NOMO-1 treated with dmso at 0.1 percent for 144 hours (cell line): ENCODE measurements at regions not wholly inside any gene's neighbourhood (a gene's known extent, or its start where the extent isn't known, plus 50 kb on each side); places are given as distances from the start of the nearest gene placed in this dataset.

Source experiments
- DNase-seq: peaks from one replicate; lab custom pipeline; 2025; ENCODE audit not compliant: unreplicated experiment; lab: John Stamatoyannopoulos, UW

DNA sequence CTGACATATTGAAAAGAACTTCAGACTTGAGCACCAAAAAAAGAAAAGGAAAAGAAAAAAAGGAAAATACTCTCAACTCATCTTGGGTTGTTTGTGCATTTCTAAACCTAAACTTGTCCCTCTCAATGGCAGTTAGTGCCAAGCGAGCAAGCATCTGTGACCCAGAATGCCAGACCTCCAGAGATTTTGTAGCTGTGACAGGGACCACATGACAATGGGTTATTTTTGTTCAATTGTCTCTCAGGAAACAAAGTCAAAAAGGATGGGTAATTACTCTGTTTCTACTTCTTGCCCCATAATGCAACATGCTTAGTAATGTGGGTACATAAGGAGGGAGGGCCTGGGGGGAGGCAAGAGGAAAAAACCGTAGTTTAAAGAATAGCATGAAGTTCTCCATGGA, 285.7 kb upstream of the RTL1 start:
- no peak for DNase-seq

DNA sequence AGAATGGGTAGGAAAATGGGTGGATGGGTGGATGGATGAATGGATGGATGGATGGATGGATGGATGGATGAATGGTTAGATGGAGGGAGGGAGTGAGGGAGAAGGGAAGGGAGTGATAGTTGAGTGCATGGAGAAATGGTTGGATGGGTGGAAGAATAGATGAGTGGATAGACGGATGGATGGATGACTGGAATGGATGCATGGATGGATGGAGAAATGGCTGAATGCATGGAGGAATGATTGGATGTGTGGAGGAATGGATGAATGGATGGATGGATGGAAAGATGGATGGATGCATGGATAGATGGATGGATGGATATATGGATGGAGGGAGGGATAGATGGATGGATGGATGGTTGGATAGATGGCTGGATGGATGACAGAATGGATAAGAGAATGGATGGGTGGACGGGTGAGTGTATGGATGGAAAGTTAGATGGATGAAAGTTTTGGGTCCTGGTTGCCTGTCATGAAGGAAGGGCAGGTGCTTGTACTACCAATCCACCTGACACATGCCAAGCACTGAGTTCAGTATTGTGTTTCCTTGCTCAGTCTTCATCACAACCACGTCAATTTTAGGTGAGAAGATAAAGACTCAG, 286.5 kb upstream of the RTL1 start:
- no peak for DNase-seq

DNA sequence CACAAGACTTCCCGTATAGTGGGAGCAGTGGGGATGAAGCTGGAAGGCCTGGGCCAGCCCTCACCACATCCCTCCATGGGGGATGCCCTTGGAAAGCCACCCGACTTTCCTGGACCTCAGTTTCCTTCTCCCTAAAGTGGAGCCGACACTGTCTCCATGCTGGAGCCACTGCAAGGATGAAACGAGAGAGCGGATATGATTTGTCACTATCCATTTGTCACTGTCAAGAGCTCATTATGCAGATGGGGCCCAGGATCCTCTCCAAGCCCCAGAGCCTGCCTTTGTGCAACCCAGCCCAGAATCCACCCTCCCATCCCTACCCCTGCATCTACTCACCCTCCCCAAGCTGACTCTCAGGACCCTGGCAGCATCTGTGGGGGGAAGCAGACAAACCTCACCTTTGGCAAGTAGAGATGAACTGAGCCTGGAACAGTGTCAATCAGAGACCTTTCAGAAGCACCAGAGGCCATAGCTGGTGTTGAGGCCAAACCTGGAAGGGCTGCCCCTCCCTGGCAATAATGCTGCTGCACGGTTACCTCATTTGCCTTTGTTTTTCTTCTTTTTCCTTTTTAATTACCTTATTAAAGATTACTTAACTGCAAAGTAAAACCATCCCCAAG, 287.7 kb upstream of the RTL1 start:
- no peak for DNase-seq

DNA sequence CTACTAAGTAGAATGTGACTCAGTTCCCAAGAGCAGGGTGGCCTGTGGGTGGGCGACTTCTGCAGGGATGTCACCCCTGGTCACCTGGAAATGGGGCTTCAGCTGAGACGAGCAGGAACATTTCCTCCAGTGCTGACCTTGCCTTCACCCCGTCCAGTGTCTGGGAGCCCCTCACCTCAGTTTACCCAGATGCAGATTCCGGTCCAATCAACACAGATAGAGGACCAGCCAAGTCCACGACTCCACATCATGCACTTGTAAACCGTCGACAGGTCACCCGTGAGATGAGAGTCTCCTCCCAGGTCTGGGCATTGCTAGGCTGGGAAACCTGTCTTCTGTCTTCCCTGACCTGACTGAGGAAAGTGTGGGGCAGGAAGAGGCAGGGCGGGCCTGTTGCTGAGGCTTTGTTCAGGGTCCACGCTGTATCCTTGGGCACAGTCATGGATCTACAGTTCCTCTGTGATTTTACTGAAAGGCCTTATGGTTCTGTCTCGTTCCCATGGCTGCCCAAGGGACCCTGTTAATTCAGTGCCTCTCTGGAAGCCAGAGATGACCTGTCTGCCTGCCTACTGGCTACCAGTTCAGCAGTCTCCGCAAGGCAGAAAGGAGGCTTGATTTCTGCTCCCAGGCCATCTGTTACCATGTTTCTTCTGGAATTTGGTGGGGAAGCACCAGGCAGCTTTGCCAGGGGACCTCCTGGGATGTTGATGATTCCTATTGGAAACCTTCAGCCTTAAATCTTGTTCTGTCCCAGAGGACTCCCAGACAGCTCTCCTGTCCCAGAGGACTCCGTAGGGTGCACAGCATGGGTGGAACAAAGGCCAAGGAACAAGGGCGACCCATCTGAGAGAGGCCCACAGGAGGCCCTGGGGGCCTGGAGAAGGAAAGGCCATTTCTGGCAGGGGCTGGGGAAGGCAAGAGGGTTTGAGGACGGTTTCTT, 288.5 kb upstream of the RTL1 start:
- DNase-seq, result no peak

DNA sequence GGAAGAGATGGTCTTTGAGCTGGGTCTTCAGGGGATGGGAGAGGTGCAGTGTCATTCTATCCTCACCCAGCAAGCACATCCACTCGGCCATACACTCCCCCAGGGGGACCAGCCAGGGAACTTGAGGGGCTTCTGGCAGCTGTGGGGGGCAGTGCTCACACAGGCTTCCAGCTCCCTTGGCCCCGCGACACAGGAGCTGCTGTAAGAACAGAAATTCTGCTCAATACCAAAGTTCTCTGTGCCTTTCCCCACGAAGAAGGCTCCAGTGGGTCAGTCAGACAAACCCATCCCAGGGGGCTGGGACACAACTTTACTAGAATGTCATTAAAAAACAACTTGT, 289.1 kb upstream of the RTL1 start:
- no peak for DNase-seq

DNA sequence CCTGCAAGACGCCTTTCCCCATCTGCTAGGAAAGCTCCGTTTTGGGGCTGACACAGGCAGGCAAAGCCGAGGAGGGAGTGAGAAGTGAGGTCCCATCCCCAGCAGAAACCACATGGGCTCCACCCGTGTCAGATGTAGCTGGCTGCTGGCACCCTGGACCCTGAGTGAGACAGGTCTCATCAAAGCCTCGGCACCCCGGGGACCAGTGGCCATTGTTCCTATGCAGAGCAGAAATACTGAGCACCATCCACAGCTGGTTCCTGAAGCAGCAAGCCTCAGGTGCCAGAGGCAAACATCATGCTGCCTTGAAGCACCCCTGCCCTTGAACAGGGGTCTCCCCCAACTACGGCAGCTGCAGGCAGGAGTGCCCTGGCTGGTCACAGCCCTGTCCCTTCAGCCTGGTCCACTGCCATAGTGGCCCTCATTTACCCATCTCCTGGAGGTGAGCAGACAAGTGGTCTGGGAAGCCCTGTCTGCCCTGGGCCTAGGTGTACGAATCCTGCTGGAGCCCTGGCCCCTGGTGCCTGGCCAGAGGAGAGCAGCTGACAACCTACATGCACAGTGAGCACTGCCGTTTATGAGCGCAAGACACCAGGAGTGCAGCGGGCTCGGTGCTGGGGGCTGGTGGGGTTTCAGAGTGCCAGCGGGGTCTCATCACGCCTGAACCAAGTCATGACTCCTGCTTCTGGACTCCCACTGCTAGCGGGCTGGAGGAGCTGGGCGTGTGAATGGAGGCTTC, 289.8 kb upstream of the RTL1 start:
- no peak for DNase-seq

DNA sequence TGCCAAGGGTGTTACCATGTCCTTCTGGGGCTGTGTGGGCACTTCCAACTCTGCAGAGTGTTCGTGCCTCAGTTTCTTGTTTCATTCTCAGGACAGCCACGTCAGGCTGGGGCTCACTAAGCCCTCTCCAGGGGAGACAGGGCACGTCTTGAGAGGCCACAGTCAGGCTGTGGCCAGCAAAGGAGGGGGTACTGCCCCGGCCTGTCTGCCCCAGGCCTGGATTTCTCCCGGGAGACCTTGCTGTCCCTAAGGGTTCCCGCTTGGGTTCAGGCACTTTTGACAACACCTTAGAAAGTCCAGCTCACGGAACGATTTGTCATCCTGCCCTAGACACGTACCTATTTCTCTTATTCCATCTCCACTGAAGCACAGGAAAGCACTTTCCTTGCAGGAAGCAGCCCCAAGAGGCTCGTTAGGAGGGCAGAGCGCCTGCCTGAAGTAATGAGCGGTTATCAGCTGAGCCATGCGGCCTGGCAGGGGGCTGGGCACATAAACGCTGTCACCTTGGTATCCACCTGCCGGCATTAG, 290.4 kb upstream of the RTL1 start:
- DNase-seq, result no peak

DNA sequence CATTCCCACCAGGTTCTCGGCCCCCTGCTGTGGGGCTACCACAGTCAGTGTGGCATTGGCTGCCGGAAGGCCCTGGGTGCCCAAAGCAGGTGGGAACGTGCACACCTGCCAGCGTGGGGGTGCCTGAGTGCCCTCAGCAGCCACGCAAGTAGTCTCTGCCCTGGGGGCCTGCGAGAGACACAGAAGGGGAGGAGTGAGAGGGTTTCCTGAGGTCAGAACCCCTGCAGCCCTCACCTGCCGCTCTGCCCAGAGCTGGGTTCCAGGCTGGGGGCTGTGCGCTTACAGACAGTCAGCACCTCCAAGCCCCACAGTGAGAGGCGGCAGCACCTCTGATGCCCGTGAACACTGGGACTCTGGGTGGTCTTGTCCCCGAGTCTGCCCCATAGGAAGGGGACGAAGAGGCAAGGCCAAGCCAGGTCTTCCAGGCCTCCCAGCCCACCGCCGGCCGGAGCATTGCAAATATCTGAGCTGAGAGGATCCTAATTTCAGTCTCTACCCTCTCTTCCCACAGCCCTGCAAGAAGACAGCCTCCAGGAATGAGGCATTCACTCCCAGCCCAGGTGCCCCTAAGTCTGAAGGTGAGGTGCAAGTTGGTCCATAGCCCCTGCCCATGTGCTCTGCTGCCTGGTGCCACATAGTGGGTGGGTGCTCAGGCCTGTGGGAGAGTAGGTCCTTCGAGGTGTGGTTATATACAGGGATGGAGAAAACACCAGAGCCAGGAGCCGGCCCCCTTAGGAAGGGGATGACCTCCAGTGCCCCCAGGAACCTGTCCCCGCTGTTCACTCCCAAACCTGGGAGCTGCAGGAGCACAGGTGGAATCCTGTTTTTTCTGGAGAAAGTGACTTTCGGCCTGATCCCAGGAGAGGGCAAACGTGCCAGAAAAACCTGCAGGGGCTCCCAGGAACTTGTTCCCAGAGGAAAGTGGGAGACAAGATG, 291.1 kb upstream of the RTL1 start:
- no peak for DNase-seq

DNA sequence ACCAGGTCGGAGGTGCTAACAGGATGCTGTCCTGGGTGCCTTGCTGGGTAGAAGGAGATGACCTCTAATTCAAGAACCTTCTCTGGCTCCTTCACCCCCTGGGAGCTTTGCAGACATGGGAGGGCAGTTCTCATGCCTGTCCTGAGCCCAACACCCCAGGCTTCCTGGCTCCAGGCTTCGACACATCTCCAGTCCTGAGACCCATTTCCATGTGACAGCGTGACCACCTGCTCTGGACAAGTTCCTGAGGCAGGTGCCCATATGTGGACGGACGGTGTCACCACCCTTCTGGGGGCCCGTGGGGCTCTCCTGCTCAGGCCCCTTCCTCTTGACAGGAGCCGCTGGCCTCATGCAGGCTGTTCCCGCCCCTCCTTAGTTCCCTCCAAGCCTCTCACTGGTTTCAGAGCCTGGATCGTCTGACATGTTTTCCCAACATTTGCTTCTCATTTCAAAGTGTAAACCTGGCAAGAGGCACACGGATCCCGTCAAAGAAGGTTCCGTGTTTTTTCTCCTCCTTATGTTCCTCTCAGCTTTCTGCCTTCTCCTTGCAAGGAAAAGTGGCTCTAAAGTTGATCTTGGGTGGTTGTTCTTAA, 291.9 kb upstream of the RTL1 start:
- no peak for DNase-seq

DNA sequence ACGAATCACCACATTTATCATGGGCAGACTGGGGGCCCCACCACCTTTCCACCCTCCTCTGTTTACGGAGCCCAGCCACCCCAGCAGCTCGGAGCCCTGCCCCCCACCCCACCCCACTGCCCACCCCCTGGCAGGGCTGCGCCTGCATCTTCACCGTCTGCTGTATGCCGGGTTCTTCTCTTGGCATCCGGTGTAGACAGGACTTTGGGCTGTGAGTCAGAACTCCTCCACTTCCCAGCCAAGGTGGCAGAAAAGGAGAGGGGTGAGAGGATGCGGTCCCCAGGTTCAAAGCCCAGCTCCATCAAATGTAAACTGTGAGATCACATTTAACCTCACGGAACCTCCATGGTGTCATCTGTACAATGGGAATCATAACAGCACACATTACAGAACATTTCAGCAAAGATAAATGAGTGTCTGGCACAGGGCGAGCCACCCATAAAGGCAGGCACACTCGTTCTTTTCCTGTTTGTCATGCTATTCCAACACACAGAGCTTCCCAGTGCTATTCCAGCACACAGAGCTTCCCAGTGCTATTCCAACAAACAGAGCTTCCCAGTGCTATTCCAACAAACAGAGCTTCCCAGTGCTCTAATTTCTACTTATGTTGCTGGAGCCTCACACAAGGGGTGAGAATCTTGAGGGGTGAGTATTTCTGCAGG, 292.7 kb upstream of the RTL1 start:
- no peak for DNase-seq

DNA sequence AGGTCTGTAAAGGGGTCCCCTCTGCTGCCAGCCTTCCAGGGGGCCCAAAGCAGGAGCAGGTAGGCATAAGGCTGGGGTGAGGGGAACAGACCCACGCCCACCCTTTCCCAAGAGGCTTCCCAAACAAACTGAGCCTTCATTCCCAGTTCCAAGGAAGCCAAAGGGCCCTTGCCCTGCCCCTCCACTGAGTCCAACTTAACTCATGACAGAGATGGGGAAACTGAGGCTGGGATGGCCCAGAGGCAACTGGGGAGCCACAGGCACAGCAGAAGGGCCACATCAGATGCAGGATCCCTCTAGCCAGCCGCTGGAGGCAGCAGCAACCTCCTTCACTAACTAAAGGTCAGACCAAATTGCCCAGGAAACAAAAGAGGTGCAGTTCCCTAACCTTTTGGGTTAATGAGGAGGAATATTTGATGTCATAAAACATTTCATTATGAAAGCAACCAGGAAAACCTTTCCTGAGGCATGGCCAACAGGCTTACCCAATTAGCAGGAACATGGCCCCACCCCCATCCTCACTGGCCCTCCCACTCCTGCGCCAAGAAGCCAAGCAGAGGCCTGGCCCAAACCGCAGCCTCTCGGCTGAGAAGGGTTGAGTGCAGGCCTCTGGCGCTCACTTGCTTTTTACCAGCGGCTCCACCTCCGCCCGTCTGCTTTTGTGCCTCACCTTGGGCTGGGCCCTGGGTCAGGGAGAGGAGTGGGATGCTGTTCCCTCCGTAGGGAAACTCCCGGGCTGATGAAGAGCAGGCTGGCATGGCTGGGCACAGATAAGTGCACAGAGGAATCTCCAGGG, 293.5 kb upstream of the RTL1 start:
- no peak for DNase-seq

DNA sequence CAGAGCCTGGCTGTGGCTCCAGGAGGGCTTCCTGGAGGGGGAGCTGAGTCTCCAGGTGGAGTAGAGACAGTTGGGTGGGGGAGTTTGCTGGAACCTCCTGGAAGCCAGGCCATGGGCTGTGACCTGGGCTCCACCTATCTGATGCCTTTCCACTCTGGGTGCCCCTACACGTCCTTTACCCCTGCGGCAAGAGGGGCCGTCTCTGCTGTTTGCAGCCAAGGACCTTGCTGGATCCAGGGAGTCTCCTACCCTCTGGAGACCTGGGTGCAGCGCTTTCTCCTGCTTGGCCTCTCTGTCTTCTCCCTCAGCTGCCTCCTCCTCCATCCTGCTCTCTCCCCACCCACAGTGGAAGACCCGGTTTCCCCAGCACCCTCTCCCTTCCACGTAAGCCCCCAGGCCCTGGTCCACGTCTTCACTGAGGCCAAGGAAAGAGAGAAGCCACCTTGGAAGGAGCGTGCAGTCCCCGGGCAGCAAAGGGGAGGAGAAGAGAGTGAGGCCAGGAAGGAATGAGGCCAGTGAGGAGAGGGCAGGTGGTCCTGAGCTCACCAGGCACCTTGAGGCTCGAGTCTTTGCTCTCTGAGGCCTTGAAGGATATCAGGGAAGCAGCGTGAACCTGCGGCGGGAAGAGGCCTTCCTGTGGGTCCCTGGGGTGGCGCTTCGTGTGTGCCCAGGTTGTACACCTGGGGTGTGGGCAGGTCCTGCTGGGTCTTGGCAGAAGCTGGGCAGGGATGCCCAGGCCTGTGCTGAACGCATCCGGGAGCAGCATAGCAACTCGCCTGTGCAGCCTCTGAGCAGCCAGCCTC, 294.3 kb upstream of the RTL1 start:
- DNase-seq, result no peak

DNA sequence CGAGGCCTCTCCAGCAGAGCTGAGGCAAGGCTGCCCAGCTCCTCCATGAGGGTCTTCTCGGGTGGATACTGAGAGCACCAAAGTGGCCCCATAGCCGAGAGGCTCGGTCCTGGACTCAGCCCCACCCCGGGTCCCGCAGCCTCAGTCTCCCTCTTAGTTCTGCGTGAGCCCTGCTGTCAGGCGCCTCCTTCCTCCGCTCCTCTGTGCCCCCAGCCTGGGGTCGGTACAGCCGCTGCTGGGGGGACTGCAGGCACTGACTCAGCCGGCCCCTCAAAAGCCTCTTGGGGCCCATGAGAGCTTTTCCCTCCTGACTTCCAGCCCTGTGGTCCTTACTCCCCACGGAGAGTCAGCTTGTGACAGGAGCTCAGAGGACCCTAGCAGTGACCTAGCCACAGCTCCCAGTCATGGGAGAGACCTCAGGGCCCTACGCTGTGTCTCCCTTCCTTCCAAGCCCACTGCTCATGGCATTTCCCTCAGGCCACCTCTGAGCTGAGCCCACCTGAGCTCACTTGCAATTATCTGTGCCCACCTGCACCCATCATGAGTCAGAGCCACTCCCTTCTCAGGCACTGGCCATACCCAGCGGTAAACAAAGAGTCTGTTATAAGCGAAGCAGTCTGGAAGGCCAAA, 295.0 kb upstream of the RTL1 start:
- DNase-seq, result no peak

DNA sequence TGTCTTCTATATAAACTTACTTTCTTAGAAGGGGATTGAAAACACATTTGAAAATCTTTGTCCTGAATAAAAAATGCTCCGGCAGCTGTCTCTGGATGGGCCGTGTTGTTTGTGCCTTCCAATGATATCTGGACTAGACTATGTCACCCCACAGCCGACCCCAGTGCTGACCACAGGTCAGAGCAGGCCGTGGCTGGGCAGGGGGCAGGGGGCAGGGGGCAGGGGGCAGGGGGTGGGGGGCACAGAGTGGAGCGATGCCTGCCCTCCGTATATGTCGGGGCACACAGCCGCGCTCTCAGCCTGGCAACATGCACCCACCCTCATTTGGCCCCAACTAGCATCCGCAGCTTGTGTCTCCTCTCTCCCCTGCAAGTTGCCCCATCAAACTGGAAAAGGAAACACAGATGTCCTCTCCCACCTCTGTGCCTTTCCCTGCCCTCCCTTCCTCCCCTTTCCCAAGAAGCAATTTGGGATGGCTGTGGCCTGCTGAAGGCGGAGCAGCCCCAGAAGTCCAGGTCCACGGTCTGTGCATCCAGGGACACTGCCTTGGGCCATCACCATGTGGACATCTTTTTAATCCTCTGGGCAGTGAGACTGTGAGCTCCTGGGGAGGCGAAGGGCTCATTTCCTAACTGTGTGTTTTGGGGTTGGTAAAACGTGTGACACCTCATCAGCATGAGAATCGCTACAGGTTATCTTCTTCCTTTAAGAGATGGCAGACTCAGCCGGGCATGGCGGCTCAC, 295.7 kb upstream of the RTL1 start:
- DNase-seq, result no peak

DNA sequence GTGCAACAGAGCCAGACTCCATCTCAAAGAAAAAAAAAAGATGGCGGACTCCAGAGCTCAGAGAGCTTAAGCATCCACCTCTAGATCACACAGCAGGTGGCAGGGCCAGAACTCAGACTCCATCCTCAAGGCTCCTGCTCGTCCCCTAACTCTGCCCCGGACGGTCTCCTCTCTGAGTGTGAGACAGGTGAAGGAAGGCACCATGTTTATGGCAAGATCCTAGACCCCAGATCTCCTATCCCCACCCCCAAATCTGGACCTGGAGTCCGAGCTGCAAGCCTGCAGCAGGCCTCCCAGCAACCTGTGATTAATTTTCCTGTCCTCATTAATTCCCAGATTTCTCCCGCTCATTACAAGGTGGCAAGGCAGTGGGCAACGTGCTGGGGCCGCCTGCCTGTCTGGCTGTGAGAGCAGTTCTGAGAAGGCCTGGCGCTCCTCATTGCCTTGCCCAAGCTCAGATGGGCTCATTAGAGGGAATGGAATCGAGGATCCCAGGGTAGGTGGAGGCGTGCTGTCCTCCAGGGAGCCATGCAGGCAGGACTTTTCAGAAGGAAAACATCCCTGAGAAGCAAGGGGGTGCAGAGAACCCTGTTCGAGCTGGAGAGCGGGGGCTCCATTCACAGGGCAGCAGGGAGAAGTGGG, 296.6 kb upstream of the RTL1 start:
- no peak for DNase-seq
